IPS-NIHi7 (cell line): ENCODE measurements at regions not wholly inside any gene's neighbourhood (a gene's known extent, or its start where the extent isn't known, plus 50 kb on each side); places are given as distances from the start of the nearest gene placed in this dataset.

Source experiments
- DNase-seq: peaks from one replicate; pipeline ENCODE4 v3.0.0; 2012; ENCODE audit warnings: mixed read lengths; ENCODE audit errors: extremely low spot score

DNA sequence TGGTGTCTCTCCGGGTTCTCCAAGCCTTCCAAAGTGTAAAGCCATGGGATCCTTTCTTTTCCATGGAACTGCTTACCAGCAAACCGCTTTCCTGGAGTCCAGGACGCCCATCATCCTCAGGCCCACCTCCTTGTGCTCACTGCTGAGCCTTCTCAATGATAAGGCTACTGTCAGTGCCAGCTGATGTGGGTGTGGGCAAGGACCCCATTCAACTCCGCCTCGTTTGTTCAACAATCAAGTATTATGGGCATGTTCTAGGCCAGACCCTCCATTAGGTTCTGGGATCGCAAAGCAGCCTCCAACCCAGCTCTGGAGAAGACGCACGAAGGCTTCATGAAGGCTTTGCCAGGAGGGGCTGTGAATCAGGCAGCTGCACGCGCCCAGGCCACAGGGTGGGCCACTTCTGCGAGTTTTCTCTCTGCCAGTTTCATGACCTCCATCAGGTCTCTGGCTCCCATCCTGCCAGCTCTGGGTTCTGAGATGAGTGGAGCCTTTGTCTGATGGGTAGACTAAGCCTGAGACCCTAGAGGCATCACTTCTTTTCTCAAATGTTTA, 177.1 kb downstream of the MRPL14 start:
- no peak for DNase-seq

DNA sequence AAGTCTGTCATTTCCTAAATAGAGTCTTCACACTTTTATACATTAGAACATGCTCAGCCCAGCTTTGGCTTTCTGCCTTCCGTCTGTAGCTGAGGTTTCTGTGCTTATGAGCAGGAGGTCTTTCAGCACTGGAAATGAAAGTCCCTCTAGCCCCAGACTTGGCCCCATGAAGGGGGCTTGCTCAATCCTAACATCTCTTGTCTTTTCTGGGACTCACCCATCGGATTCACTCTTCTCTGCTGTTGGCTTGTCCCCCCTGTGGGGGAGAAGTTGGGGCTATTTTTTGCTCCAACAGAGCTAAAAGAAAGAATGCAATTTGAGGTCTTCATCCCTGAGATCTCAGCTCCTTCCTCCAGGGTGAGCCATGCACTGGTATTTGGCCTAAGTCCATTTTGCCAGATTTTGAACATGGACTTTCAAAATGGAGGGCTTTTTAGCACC, 177.7 kb downstream of the MRPL14 start:
- DNase-seq, result no peak

DNA sequence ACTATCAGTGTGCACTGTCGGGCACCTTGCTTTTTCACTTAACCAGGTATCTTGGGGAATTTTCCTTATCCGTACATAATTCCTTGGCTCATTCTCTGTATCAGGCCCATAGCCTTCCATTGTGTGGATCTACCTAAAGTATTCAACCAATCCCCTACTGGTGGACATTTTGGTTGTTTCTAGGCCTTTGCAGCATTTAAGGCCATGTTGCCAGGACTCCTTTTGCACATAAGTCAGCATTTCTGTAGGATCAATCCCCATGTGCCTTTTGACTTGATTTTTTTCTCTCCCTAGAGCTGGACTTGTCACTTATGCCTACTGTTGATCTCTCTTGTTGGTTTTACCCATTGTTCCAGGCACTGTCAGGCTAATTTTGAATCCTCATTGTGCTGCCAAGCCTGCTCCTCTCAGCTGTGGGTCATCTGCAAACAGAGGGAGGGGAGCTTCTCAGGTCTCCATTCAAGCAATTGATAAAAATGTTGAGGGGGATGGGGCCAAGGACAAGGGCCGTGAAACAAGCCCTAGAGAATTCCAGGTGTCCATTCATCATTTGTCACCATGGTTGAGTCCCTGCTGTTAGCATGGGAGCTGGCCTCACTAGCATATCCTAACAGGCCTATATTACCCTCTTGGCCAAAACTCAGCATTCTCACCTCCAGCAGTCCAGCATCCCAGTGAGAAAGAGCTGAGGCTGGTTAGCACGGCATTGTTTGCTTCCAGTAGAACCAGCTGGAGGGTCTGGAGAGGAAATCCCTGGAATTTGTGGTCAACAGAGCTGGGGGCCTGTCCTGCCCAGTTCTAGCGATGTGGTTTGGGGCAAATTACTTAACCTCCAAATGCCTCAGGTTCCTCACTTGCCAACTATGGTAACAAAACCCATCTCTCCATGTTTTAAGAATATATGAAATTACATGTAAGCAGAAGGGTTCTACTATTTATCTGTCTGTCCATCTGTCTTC, 178.4 kb downstream of the MRPL14 start:
- DNase-seq, result no peak

DNA sequence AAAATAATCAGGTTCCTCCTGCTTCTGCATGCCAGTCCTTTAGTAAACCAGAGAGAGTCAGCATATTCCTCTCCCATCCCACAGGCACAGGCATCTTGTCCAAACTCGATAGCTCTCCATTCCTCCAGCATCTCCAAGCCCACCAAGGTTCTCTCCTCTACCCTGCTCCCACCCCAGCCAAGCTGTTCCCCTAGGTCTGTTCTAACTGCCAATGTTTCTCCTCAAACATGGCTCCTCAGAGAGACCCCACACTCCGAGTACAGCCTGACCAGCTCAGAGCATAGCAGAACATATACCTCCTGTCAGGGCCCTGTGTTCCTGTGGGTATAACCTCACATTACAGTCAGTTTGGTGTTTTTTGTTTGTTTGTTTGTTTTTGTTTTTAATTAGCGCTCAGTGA, 177.8 kb downstream of the VEGFA start:
- no peak for DNase-seq

DNA sequence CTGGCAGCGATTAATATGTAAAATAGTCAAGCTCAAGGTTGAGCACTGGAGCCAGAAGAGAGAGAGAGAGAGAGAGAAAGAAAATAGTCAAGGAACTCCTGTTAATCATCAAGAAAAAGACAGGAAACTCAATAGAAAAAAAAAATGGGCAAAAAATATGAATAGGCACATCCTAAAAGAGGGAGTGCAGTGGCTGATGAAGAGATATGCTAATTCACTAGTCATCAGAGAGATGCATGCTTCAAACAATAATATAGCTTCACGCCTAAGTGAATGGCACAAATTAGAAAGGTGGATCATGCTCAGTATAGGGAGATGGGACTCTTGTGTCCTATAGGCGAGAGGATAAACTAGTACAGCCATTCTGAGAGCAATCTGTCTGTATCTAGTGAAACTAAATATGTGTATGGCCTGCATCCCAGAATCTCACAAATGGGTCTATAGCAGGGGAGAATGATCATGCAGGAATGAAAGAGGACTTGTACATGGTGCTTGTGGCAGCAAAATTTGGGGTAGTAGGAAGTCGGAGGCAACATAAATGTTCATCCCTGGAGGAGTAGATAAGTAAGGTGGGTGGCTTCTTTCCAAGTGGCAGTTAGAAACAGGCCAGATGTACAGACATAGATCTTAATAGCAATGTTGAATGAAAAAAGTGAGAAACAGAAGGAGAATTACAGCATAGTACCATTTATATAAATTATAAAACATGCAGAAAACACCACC, 176.8 kb downstream of the VEGFA start:
- no peak for DNase-seq

DNA sequence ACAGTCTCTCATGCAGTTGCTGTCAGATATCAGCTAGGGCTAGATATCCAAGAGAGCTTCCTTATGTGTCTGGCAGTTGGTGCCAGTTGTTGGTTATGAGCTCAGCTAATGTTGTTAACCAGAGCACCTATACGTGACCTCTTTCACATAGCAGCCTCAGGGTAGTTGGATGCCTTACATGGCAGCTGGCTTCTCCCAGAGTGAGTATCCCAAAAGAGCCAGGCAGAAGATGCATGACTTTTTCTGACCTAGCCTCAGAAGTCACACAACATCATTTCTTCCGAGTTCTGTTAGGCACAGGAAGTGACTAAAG, 175.7 kb downstream of the VEGFA start:
- DNase-seq, result no peak

DNA sequence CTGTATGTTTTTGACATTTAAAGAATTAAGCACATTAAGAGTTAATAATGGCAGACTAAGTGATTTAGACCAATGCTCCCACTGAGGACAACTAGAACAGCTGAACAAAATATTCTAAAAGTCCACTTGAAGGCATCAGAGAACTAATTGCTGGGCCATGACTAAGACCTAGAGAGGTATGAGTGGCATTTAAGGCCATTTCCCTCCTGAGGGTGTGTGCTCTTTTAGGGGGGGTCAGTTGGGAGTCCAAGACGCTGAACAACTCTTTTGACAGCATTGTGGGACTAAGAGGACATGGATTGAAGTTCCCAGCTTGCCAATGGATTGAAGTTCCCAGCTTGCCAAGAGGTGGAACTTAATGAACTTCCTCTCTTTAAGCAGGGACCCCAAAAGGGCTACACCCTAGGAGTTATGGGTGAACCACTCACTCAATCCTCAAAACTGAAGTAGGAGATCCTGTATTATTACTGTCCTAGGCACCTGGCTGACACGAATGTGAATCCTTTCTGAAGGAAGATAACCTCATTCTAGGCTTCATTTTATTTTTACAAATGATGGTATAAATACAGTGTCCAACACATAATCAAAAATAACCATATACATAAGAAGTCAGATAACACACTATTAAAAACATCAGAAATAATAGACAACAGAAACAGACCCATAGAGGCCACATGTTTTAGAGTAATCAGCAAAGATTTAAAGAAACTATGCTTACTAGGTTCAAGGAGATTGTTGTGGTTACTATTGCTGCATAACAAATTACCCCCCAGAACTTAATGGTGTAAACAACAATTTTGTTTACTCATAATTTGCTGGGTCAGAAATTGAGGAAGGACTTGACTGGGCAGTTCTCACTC, 175.1 kb downstream of the VEGFA start:
- DNase-seq, result no peak

DNA sequence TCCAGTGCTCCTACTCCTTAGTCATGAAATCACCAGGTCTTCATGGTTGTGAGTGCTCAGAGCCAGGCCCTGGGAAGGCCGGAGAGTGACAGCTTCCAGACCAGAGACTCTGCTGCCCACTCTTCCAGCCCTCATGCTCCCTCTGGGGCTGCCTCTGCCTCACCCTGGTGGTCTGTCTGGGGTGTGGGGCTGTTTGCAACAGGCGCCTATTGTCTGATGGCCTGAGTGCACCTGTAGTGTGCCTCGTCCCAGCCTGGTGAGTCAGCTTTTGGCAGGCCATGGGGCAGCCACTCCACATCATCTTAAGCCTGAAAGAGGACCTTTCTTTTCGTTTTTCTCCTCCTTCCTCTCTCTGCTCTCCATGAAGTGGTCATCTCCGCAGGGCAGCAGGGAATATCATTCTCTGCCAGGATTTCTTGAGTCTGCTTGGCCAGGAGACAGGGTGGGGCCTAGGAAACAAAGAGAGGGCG, 173.8 kb downstream of the VEGFA start:
- no peak for DNase-seq

DNA sequence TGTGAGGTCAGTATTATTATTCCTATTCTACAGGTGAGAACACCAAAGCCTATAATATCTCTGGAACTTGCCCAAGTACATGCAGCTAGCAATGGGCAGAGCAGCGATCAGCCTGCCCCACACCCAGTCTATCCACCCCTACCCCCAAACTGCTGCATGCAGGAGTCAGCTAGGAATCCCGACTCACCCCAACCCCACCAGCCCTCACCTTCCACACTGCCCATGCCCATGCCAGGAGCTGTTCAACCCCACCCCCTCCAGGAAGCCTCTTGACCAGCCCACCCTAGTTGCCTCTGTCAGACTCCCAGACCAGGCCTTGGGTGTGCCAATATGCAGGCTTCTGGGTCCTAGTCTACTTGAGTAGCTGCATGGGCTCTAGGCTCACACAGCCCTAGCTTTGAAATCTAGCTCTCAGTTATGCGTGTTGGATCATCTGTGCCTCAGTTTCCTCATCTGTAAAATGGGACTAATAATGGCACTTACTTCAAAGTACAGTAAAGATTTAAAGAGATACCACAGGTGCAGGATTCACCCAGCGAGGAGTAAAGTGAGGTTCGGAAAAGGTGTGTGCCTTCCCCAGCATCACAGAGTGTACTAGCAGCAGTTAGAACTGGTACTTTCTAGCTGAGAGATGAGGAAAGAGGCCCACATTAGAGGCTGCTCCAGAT, 173.2 kb downstream of the VEGFA start:
- DNase-seq, result no peak

DNA sequence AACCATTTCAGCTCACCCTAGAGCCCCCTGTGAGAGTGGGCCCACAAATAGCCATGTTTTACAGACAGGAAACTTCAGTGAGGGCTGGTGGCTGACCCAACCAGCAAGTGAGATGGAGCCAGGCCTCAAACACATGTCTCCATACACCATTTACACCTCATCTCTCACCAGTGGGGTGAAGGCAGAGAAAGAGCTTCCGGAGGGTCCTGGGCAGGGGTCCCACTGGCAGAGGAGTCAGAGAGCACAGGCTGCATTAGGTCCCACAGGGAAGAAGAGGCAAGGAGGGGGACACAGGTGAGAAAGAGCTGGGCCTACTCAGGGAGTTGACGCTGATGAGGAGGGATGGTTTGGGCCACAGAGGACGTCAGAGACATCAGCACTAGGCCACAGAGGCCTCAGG, 172.6 kb downstream of the VEGFA start:
- no peak for DNase-seq

DNA sequence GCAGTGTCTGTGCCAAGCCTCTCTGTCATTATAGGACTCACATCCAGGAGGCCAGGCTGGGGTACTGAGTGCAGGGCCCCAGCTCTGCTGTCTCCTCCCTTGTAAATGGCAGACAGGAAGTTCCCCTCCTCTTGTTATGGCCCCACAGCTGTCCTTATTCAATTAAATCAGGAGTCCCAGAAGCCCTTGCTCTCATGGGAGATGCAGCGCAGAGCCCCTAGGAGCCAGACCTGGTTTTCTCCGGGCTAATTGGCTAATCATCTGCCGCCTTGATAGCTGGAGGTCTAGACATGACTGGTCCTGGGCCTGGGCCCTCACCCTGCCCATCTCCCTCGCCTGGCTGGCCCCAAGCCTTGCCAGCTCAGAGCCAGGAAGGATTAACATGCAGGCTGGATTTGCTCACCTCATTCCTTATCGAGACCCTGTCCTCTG, 172.0 kb downstream of the VEGFA start:
- DNase-seq, result no peak

DNA sequence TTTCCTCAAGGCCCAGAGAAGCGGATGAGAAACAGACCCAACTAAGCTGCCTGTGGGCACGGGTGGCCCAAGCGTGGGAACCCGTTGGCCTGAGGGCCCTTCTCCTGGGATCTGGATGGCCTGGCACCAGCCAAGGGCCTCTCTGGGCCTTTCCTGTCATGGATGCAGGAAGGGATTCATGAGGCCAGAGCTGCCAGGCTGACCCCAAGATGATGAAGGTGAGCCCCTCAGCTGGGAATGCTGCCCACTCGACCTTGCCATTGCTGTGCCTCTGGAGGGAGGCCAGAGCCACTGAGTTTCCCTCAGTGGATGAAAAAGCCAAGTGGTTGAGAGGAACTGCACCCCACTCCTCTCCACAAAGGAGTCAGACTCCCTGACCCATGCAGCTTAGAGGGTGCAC, 171.2 kb downstream of the VEGFA start:
- no peak for DNase-seq

DNA sequence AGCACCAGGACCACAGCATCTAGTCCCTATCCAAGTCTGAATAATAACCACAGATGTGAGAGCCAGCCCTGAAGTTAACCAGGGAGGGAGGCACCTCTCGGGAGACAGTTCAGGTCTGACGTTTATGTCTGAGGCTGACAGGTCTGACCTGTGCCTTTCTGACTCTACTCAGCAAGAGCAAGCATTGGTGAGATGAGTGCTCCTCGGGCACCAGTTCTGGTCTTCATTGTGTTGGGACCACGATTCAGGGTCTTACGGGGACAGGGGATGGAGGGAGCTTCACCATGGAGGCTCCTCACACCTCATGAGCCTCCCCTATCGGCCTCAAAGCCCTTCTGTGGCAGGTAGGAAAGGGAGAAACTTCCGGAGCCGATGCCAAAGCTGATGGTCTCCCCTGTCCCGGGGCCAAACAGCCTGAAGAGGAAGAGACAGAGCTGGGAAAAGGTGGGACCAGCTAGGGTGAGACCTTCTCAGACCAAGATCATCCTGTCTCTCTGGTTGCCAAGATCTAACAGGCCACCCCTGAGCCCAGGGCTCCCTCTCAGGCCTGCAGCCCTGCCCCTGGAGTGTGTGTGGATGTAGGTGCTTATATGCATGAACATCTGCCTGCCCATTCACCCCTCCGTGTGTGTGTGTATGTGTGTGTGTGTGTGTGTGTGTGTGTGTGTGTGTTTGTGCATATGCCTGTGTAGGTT, 170.5 kb downstream of the VEGFA start:
- no peak for DNase-seq

DNA sequence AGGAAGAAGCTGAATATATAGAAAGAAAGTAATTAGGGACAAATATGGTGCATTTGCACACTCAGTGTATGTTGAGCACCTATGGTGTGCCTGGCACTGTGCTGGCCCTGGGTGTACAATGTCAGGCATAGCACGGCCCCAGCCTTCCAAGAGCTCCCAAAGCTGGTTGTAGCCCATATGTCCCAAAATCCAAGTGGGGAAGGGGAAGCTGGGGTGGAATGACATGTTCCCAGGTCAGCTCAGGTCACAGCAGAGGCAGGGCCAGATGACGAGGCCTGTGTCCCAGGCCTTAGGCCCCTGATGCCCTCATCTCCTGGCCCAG, 170.0 kb downstream of the VEGFA start:
- DNase-seq, result no peak

DNA sequence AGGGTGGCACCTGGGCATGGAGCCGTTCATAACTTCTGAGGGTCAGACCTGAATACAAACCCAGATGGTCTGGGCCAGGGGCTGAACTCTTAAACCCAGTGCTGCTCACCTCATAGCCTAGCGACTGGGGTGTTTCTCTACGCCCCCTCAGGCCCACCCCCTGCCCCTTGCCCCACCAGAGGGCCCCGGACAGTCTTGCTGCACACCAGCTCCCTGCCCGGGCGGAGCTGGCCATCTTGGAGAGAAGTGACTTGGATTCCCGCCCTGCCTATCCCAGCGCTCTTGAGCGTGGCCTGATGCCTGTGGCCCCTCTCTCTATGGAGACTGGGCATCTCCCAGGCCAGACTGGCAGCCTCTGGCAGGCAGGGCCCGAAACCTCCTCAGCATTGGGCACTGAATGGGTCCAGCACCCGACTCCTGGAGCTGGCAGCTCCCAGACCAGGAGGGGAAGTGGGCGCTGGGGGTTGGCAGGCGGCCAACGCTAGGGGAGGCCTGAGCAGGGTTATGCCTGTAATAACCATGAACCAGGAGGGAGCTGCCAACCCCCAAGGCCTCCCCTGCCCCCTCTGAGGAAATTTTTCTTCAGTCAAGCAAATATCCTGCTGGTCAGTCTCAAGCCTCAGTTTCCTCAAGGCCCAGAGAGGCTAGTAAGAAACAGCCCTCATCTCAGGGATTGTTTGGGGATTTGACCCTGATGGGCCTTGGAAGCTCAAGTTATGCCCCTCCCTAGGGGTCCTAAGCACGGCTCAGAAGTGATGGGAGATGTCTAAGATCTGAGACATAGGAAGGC, 169.5 kb downstream of the VEGFA start:
- no peak for DNase-seq

DNA sequence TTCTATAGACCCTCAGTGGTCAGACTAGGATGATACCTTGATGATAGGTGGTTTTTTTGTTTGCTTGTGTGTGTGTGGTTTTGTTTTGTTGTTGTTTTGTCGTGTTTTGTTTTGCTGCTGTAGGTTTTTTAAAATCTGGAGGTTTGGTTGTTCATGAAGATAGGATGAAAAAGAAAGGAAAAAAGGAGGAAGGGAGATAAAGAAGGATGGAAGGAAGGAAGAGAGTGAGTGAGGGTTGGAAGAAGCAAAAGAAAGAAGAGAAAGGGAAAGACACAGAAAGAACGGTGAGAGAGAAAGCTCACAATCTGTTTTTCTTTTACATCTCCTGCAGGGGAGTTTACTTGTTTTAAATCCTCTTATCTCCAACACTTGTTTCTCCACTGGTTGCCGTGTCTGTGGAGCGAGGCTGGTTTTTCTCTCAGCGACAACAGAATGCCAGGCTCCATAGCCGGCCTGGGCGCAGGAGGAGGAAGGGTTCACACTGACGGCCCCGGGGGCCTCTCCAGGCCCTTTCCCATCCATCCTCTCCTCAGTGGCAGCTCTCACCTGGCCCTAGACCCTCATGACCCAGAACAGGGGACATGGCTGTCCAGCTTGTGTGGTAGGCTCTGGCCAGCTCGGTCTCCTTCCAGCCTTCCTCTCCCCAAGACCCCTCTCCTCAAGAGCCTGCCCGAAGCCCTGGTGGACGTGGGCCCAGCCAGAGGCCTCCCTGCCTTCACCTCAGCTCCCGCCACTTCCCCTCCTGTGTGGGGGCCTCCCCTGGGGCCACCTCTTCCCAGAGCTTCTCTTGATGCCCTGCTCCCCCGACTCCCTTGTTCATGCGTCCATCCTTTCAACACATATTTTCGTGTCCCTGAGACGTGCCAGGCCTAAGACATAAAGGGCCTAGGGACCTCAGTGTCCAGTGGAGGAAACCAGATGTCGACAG, 168.4 kb downstream of the VEGFA start:
- DNase-seq, result no peak

DNA sequence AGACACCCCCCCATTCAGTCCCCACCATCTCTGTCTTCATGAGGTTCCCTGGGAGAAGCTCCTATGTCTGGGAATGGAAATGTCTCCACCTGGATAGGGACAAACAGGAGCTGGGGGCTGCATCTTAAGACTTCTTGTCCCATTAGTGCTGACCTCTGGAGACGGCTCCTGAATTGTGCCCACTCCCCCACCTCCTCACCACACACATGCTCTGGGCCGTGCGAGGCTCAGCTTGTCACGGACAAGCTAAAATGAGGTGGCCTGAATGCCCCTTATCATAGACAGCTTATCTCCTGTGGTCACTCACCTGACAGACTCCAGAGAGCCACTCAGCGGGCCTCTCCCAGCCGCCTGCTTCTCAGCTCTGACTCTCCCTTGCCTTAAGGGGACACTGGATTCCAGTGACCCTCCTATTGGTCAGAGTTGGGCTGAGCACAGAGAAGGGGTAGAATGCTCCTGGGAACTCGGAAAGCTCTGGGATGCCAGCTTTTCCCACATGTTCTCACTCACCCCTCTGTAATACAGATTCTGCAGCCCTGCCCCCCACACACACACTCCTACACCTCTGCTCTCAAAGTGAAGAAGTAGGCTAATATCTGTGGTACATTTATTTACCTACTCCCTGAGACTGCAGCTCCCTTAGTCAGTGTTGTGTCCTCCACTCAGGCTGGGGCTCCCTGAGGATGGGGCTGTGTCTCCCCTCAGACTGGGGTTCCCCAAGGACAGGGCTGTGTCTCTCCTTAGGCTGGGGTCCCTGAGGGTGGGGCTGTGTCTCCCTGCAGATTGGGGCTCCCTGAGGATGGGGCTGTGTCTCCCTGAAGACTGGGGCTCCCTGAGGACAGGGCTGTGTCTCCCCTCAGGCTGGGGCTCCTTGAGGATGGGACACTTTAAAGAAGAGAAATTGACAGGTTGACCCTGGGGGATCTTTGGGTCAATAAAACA, 167.5 kb downstream of the VEGFA start:
- no peak for DNase-seq

DNA sequence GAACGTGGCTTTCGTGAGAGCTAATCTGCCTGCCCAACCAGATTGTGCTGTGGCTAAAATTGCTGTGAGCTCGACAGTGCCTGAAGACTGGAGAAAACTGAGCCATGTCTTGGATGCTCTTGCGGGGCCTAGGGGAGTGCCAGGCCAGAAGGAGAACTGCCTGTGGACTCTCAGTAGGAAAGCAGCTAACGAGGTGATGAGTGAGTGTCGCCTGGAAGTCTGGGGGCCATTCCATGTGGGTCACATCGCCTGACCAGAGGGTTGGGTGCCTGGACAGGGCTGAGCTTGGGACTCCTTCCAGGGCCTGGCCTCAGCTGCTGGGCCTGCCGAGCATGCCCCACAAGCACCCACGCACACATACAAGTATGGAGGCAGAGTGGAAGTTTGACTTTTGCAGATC, 166.5 kb downstream of the VEGFA start:
- DNase-seq, result no peak
